ENCODE measurements at regions not wholly inside any gene's neighbourhood (a gene's known extent, or its start where the extent isn't known, plus 50 kb on each side); places are given as distances from the start of the nearest gene placed in this dataset.

DNA sequence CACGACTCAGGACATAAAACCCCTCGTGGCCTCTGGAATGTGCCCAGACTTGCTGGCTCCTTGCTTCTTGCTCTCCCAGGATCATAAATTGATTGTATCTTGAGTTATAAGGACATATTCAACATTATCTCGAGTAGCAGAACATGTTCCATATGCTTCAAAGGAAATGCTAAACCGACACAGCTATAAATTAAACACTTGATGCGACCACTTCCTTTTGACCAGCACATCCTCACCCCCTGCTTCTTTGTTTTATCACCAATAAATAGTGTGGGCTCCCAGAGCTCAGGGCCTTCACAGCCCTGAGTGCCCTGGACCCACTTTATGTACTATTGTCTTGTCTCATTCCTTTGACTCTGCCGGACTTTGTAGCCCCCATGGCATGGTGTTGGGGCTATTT is 157.0 kb upstream of the PABPC3 start:
- TF ChIP-seq POLR2A (IDR thresholded peaks at IDR 0.05) = no peak
- TF ChIP-seq, protein P1, sequence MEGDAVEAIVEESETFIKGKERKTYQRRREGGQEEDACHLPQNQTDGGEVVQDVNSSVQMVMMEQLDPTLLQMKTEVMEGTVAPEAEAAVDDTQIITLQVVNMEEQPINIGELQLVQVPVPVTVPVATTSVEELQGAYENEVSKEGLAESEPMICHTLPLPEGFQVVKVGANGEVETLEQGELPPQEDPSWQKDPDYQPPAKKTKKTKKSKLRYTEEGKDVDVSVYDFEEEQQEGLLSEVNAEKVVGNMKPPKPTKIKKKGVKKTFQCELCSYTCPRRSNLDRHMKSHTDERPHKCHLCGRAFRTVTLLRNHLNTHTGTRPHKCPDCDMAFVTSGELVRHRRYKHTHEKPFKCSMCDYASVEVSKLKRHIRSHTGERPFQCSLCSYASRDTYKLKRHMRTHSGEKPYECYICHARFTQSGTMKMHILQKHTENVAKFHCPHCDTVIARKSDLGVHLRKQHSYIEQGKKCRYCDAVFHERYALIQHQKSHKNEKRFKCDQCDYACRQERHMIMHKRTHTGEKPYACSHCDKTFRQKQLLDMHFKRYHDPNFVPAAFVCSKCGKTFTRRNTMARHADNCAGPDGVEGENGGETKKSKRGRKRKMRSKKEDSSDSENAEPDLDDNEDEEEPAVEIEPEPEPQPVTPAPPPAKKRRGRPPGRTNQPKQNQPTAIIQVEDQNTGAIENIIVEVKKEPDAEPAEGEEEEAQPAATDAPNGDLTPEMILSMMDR (IDR thresholded peaks at IDR 0.05) = no peak

All from vagina (tissue), 2 donors.